OCI-LY7 (cell line): ENCODE measurements at regions not wholly inside any gene's neighbourhood (a gene's known extent, or its start where the extent isn't known, plus 50 kb on each side); places are given as distances from the start of the nearest gene placed in this dataset.
A peak's percentile ranks its signal among the peaks of the same experiment; 100 is the strongest.

Source experiments
- BruUV-seq: library from RNA; stranded (reverse); fragments of 400-500 nt; replicated peaks from 2 replicates; lab custom pipeline; 2021; lab: Mats Ljungman, UMichigan
- CTCF ChIA-PET: fragments of 300-600 bp; sonication (Branson Sonifier 250); formaldehyde crosslinking; loops from one replicate; lab custom pipeline; 2022; ENCODE audit warnings: antibody characterized with exemption; ENCODE audit not compliant: unreplicated experiment; lab: Charles Lee
- POLR2A ChIA-PET: fragments of 300-600 bp; sonication (Branson Sonifier 250); formaldehyde crosslinking; loops from one replicate; lab custom pipeline; 2022; ENCODE audit warnings: antibody characterized with exemption; lab: Charles Lee
- DNase-seq: peaks from one replicate; pipeline ENCODE4 v3.0.0-alpha.2; 2015; ENCODE audit warnings: low spot score
- H2AFZ ChIP-seq: fragments of 200-600 bp; sonication (generic), shearing (Covaris generic); 2 replicates; pipeline ENCODE4 v1.6.1; 2014; ENCODE audit warnings: mild to moderate bottlenecking, antibody characterized with exemption, low read length, moderate library complexity
- H3K27ac ChIP-seq: fragments of 200-600 bp; sonication (generic); 2 replicates; pipeline ENCODE4 v1.5.1; 2014; ENCODE audit warnings: mixed run types, low read depth, mild to moderate bottlenecking, moderate library complexity, low read length, inconsistent platforms; ENCODE audit not compliant: poor library complexity, severe bottlenecking
- H3K36me3 ChIP-seq: fragments of 200-600 bp; sonication (generic); 2 replicates; pipeline ENCODE4 v1.6.1; 2014; ENCODE audit warnings: mild to moderate bottlenecking, antibody characterized with exemption, low read length, moderate library complexity, mixed read lengths; ENCODE audit not compliant: insufficient read depth
- H3K4me1 ChIP-seq: fragments of 200-600 bp; sonication (generic); 2 replicates; pipeline ENCODE4 v1.5.1; 2014; ENCODE audit warnings: mild to moderate bottlenecking, low read length; ENCODE audit not compliant: insufficient read depth, poor library complexity, severe bottlenecking
- H3K4me2 ChIP-seq: fragments of 200-600 bp; sonication (generic); 2 replicates; pipeline ENCODE4 v1.6.1; 2014; ENCODE audit warnings: mild to moderate bottlenecking, low read length
- H3K4me3 ChIP-seq: fragments of 200-600 bp; sonication (generic); 2 replicates; pipeline ENCODE4 v1.5.1; 2014; ENCODE audit warnings: mild to moderate bottlenecking, low read depth, low read length; ENCODE audit not compliant: poor library complexity, severe bottlenecking
- H3K79me2 ChIP-seq: fragments of 200-600 bp; sonication (generic); 2 replicates; pipeline ENCODE4 v1.6.1; 2016; ENCODE audit warnings: low read depth, mild to moderate bottlenecking, low read length, moderate library complexity, mixed read lengths; ENCODE audit not compliant: insufficient read depth
- H3K9me2 ChIP-seq: fragments of 200-600 bp; sonication (generic); 2 replicates; pipeline ENCODE4 v1.6.1; 2016; ENCODE audit warnings: mild to moderate bottlenecking, low read length, mixed read lengths; ENCODE audit not compliant: insufficient read depth
- H3K9me3 ChIP-seq: fragments of 200-600 bp; sonication (generic); 2 replicates; pipeline ENCODE4 v1.6.1; 2014; ENCODE audit warnings: mild to moderate bottlenecking, mixed run types, low read length, mixed read lengths
- H4K20me1 ChIP-seq: fragments of 200-600 bp; sonication (generic); 2 replicates; pipeline ENCODE4 v1.6.1; 2014; ENCODE audit warnings: mild to moderate bottlenecking, antibody characterized with exemption, low read length, moderate library complexity, mixed read lengths; ENCODE audit not compliant: insufficient read depth
- EZH2phosphoT487 ChIP-seq: fragments of 200-600 bp; sonication (generic); IDR thresholded peaks from 2 replicates; pipeline ENCODE4 v1.6.1; 2018; ENCODE audit warnings: low read depth, borderline replicate concordance, mild to moderate bottlenecking, mixed run types, antibody characterized with exemption, low read length, moderate library complexity, mixed read lengths
- intact Hi-C: fragments of 100-400 bp; cut with micrococcal nuclease; formaldehyde crosslinking; loops from one replicate; pipeline ENCODE4 v1.10.0; 2022; ENCODE audit not compliant: unreplicated experiment
- TF ChIP-seq, protein P1 (sequence below): fragments of 200-600 bp; sonication (generic); conservative IDR thresholded peaks from 2 replicates; pipeline ENCODE4 v1.5.1; 2014; ENCODE audit warnings: mild to moderate bottlenecking, antibody characterized with exemption, low read length, moderate library complexity, mixed read lengths

DNA sequence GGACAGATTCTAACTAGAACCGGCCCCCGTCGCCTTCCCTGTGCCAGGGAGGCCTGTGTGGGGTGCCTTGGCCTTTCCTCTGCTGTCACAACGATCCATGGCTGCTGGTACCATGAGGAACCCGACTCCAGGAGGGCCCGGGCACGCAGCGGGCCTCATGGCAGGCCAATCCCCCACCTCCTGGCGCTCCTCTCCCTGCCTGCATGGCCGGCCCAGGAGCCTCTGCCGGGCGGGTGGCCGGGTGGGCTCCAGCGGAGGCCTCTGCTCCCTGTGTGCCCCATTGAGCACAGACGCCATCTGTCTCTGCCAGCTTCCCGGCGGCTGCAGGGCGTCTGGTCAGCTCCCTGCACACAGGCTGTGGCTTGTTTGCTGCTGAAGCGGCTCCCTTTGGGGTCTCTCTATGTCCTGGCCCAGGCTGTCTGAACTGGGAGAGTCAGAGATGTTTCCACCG is 86.5 kb downstream of the MYEOV start:
- Histone ChIP-seq H3K9me3 (no peaks in the 10 kb centered on the region), H4K20me1 (no peaks in the 10 kb centered on the region), H3K36me3 (no peaks in the 10 kb centered on the region), H3K4me1 (peaks cover 12% of the 10 kb centered on the region), H3K27ac (no peak overlapping the region), H3K79me2 (no peaks in the 10 kb centered on the region), H3K4me2 (no peak overlapping the region), H2AFZ (no peak overlapping the region), H3K9me2 (no peaks in the 10 kb centered on the region), H3K4me3 (no peak overlapping the region)
- intact Hi-C loops, result loop anchor here (5.0 kb wide), 1 partner anchor 83 kb away; no protein-coding TSS in a partner anchor
- BruUV-seq, result no TSS peak
- no peak for DNase-seq
- ChIA-PET CTCF (no interaction called here), POLR2A (interaction anchor here (0.8 kb wide), 1 partner anchor 71 kb away, joined by 3 read pairs; no protein-coding TSS in a partner anchor)
- no peak for TF ChIP-seq EZH2phosphoT487
- TF ChIP-seq, protein P1, sequence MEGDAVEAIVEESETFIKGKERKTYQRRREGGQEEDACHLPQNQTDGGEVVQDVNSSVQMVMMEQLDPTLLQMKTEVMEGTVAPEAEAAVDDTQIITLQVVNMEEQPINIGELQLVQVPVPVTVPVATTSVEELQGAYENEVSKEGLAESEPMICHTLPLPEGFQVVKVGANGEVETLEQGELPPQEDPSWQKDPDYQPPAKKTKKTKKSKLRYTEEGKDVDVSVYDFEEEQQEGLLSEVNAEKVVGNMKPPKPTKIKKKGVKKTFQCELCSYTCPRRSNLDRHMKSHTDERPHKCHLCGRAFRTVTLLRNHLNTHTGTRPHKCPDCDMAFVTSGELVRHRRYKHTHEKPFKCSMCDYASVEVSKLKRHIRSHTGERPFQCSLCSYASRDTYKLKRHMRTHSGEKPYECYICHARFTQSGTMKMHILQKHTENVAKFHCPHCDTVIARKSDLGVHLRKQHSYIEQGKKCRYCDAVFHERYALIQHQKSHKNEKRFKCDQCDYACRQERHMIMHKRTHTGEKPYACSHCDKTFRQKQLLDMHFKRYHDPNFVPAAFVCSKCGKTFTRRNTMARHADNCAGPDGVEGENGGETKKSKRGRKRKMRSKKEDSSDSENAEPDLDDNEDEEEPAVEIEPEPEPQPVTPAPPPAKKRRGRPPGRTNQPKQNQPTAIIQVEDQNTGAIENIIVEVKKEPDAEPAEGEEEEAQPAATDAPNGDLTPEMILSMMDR, result no peak

DNA sequence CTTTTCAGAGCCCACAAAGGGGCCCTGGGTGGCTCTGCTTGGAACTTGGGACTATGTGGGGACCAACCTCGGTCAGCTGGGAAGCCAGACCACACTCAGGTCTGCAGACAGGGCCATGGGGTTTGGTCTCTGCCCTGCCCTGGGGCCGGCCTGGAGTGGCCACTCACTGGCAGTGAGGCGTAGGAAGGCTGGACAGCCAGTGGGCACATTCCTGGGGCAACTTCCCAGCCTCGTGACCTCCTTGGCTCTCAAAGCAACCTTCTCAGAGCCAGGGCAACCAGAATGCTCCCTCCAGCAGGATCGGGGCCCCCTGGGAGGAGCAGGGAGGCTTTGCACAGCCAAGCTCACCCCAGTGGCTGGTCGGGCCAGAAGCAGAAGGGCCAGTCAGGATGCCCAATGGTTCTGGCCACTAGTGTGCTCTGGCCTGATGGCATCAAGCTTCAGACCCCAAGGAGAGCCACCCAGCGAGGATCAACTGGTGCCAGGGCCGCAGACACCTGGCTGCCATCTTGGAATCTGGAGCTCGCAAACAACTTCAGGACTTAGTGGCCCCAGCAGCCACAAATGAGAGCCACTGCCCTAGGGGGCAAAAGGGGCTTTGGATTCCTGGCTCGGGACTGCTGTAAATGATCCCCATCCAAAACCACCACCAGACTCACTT is 87.1 kb downstream of the MYEOV start:
- H3K4me3 ChIP-seq, result no peak overlapping the region
- no peaks in the 10 kb centered on the region for H4K20me1 ChIP-seq
- TF ChIP-seq, protein P1, result no peak
- peak overlapping the region; percentile 99; the same call in 1 of the 2 replicates for H2AFZ ChIP-seq
- CTCF ChIA-PET, result no interaction called here
- no peaks in the 10 kb centered on the region for H3K79me2 ChIP-seq
- no peak overlapping the region for H3K27ac ChIP-seq
- H3K9me3 ChIP-seq, result no peaks in the 10 kb centered on the region
- H3K9me2 ChIP-seq, result no peaks in the 10 kb centered on the region
- no peak for DNase-seq
- no TSS peak for BruUV-seq
- intact Hi-C loops, result loop anchor here (5.0 kb wide), 1 partner anchor 84 kb away; no protein-coding TSS in a partner anchor
- H3K4me1 ChIP-seq, result peaks cover 12% of the 10 kb centered on the region
- POLR2A ChIA-PET, result interaction anchor here (0.8 kb wide), 1 partner anchor 72 kb away, joined by 3 read pairs; no protein-coding TSS in a partner anchor
- H3K36me3 ChIP-seq, result no peaks in the 10 kb centered on the region
- no peak overlapping the region for H3K4me2 ChIP-seq

DNA sequence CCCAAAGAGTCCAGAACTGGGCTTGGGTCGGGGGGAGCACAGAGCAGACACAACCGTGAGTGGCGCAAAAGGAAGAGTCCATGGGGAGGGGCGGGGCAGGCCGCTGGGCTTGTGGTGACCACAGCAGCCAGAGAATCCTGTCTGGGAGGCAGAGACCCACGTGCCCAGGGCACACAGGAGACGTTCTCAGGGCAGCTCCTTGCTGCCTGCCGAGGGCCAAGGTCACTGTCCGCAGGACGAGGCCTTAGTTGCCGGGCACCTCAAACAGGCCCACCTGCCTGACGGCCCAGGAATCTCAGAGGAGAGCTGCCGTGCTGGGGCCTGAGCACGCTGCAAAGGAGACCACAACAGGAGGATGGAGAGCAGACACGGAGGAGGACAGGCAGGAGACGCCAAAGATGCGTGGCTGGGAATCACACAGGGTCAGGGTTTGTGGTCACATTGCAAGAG is 87.8 kb downstream of the MYEOV start:
- peak overlapping the region; percentile 99 for H2AFZ ChIP-seq
- no peaks in the 10 kb centered on the region for H3K9me3 ChIP-seq
- H3K27ac ChIP-seq, result no peak overlapping the region
- TF ChIP-seq, protein P1, result no peak
- no peak for TF ChIP-seq EZH2phosphoT487
- H3K36me3 ChIP-seq, result no peaks in the 10 kb centered on the region
- intact Hi-C loops, result loop anchor here (5.0 kb wide), 1 partner anchor 84 kb away; no protein-coding TSS in a partner anchor
- CTCF ChIA-PET, result no interaction called here
- no peaks in the 10 kb centered on the region for H4K20me1 ChIP-seq
- no peaks in the 10 kb centered on the region for H3K79me2 ChIP-seq
- H3K4me3 ChIP-seq, result peak overlapping the region; percentile 50
- H3K9me2 ChIP-seq, result no peaks in the 10 kb centered on the region
- H3K4me1 ChIP-seq, result peaks cover 12% of the 10 kb centered on the region
- POLR2A ChIA-PET, result no interaction called here
- BruUV-seq, result no TSS peak
- peak overlapping the region; percentile 35; the same call in 1 of the 2 replicates for H3K4me2 ChIP-seq
- DNase-seq, result no peak
